WERI-Rb-1 (cell line): ENCODE measurements at regions not wholly inside any gene's neighbourhood (a gene's known extent, or its start where the extent isn't known, plus 50 kb on each side); places are given as distances from the start of the nearest gene placed in this dataset.

ENCODE experiments used
- DNase-seq: peaks from one replicate; pipeline ENCODE4 v3.0.0-alpha.2; 2020
- H3K27ac ChIP-seq: fragments of 250-450 bp; sonication (Bioruptor Pico); 2 replicates; pipeline ENCODE4 v1.5.1; 2020; ENCODE audit warnings: mild to moderate bottlenecking, moderate library complexity
- H3K27me3 ChIP-seq: fragments of 250-450 bp; sonication (Bioruptor Pico); 2 replicates; pipeline ENCODE4 v1.5.1; 2021; ENCODE audit warnings: mild to moderate bottlenecking, low read depth, moderate library complexity; ENCODE audit not compliant: insufficient read depth, severe bottlenecking
- H3K36me3 ChIP-seq: fragments of 250-450 bp; sonication (Bioruptor Pico); 2 replicates; pipeline ENCODE4 v1.5.1; 2020; ENCODE audit warnings: mild to moderate bottlenecking, moderate library complexity
- H3K4me3 ChIP-seq: 2 replicates; pipeline ENCODE4 v1.5.1; 2011; ENCODE audit warnings: low read depth, mild to moderate bottlenecking, control low read depth, low read length
- H3K9me3 ChIP-seq: fragments of 250-450 bp; sonication (Bioruptor Pico); 2 replicates; pipeline ENCODE4 v1.5.1; 2021; ENCODE audit warnings: mild to moderate bottlenecking, moderate library complexity; ENCODE audit not compliant: severe bottlenecking
- TF ChIP-seq, protein P1 (sequence below): IDR thresholded peaks from 2 replicates; pipeline ENCODE4 v1.5.1; 2011; ENCODE audit warnings: low read depth, mild to moderate bottlenecking, control low read depth, inconsistent platforms, low read length

GRCh38 chr18:29060349-29060748 is 883.4 kb upstream of the CDH2 start:
- TF ChIP-seq, protein P1, sequence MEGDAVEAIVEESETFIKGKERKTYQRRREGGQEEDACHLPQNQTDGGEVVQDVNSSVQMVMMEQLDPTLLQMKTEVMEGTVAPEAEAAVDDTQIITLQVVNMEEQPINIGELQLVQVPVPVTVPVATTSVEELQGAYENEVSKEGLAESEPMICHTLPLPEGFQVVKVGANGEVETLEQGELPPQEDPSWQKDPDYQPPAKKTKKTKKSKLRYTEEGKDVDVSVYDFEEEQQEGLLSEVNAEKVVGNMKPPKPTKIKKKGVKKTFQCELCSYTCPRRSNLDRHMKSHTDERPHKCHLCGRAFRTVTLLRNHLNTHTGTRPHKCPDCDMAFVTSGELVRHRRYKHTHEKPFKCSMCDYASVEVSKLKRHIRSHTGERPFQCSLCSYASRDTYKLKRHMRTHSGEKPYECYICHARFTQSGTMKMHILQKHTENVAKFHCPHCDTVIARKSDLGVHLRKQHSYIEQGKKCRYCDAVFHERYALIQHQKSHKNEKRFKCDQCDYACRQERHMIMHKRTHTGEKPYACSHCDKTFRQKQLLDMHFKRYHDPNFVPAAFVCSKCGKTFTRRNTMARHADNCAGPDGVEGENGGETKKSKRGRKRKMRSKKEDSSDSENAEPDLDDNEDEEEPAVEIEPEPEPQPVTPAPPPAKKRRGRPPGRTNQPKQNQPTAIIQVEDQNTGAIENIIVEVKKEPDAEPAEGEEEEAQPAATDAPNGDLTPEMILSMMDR = no peak
- no peaks in the 10 kb centered on the region for H3K27me3 ChIP-seq
- no peaks in the 10 kb centered on the region for H3K9me3 ChIP-seq
- H3K27ac ChIP-seq = no peak overlapping the region
- no peak for DNase-seq
- H3K36me3 ChIP-seq = no peaks in the 10 kb centered on the region
- no peak overlapping the region for H3K4me3 ChIP-seq

GRCh38 chr18:29057703-29058102 is 880.8 kb upstream of the CDH2 start:
- no peak overlapping the region for H3K27ac ChIP-seq
- no peak overlapping the region for H3K4me3 ChIP-seq
- no peaks in the 10 kb centered on the region for H3K36me3 ChIP-seq
- TF ChIP-seq, protein P1 = no peak
- no peaks in the 10 kb centered on the region for H3K27me3 ChIP-seq
- no peak for DNase-seq
- H3K9me3 ChIP-seq = no peaks in the 10 kb centered on the region

DNA sequence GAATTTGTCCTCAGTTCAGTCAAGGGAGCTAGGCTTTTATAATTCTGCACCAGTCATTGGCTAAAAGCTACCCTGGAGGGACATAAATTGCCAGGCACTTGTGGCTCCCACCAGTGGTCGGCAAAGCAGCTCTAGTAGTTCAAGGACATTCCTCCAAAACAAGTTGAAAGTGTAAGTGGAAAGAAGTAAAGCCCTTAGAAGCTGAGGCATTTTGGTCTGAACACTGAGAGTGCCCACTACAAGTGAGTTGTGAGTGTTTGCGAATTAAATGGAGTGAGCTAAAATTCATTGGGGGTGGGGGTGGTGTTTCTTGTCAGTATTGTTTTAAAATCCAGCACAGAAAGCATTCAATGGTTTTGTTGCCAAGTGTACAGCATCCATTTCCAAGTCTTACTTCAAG is 879.9 kb upstream of the CDH2 start:
- H3K27me3 ChIP-seq = no peaks in the 10 kb centered on the region
- no peak overlapping the region for H3K27ac ChIP-seq
- H3K4me3 ChIP-seq = no peak overlapping the region
- no peaks in the 10 kb centered on the region for H3K9me3 ChIP-seq
- DNase-seq = no peak
- TF ChIP-seq, protein P1 = no peak
- H3K36me3 ChIP-seq = no peaks in the 10 kb centered on the region

- Histone ChIP-seq H3K36me3 (no peaks in the 10 kb centered on the region), H3K9me3 (no peaks in the 10 kb centered on the region), H3K27me3 (no peaks in the 10 kb centered on the region), H3K27ac (no peak overlapping the region), H3K4me3 (no peak overlapping the region)
- DNase-seq = peak; percentile 9
- TF ChIP-seq, protein P1 = no peak
Observed at GRCh38 chr18:29041976-29042375, 865.0 kb upstream of the CDH2 start.

- TF ChIP-seq, protein P1 = no peak
- DNase-seq = no peak
Observed at GRCh38 chr18:29034113-29034856, 857.4 kb upstream of the CDH2 start.

GRCh38 chr18:29028560-29028959 is 851.6 kb upstream of the CDH2 start:
- DNase-seq = no peak
- Histone ChIP-seq H3K9me3 (no peaks in the 10 kb centered on the region), H3K27ac (no peak overlapping the region), H3K27me3 (no peaks in the 10 kb centered on the region), H3K36me3 (no peaks in the 10 kb centered on the region), H3K4me3 (no peak overlapping the region)
- TF ChIP-seq, protein P1 = no peak

More at GRCh38 chr18:29034113-29034856, 857.4 kb upstream of the CDH2 start:
- no peaks in the 10 kb centered on the region for H3K9me3 ChIP-seq
- no peaks in the 10 kb centered on the region for H3K27me3 ChIP-seq
- H3K27ac ChIP-seq = no peak overlapping the region
- H3K4me3 ChIP-seq = no peak overlapping the region
- H3K36me3 ChIP-seq = no peaks in the 10 kb centered on the region
